SK-N-SH treated with all-trans-retinoic acid at 6 μM for 48 hours (cell line): ENCODE measurements at regions not wholly inside any gene's neighbourhood (a gene's known extent, or its start where the extent isn't known, plus 50 kb on each side); places are given as distances from the start of the nearest gene placed in this dataset.

Source experiments
- ARNTL ChIP-seq: fragments of 450-650 bp; formaldehyde crosslinking; IDR thresholded peaks from 2 replicates; pipeline ENCODE4 v1.5.0; 2020; ENCODE audit warnings: low read depth, mild to moderate bottlenecking, moderate library complexity, borderline replicate concordance
- GLIS3 ChIP-seq: fragments of 250-450 bp; sonication (Bioruptor Pico); IDR thresholded peaks from 2 replicates; pipeline ENCODE4 v1.5.0; 2020; ENCODE audit warnings: mild to moderate bottlenecking, moderate library complexity
- ISL1 ChIP-seq: fragments of 250-450 bp; sonication (Bioruptor Pico); IDR thresholded peaks from 2 replicates; pipeline ENCODE4 v2.1.2; 2022; ENCODE audit warnings: mild to moderate bottlenecking, moderate library complexity
- PATZ1 ChIP-seq: fragments of 250-450 bp; sonication (Bioruptor Pico); IDR thresholded peaks from 2 replicates; pipeline ENCODE4 v1.8.0; 2020; ENCODE audit warnings: mild to moderate bottlenecking, moderate library complexity, borderline replicate concordance
- PPARA ChIP-seq: fragments of 250-450 bp; sonication (Bioruptor Pico); IDR thresholded peaks from 2 replicates; pipeline ENCODE4 v1.5.0; 2020; ENCODE audit warnings: mild to moderate bottlenecking, borderline replicate concordance
- TCF4 ChIP-seq: fragments of 250-450 bp; sonication (Bioruptor Pico); IDR thresholded peaks from 2 replicates; pipeline ENCODE4 v1.8.0; 2021; ENCODE audit warnings: mild to moderate bottlenecking, moderate library complexity, borderline replicate concordance
- ZFP30 ChIP-seq: fragments of 450-650 bp; formaldehyde crosslinking; IDR thresholded peaks from 2 replicates; pipeline ENCODE4 v1.5.0; 2022; ENCODE audit warnings: mild to moderate bottlenecking, moderate library complexity
- ZNF70 ChIP-seq: fragments of 450-650 bp; formaldehyde crosslinking; IDR thresholded peaks from 2 replicates; pipeline ENCODE4 v1.5.0; 2020; ENCODE audit warnings: mild to moderate bottlenecking, moderate library complexity
- TF ChIP-seq, protein P1 (sequence below): fragments of 250-450 bp; sonication (Bioruptor Pico); IDR thresholded peaks from 2 replicates; pipeline ENCODE4 v1.5.0; 2020; ENCODE audit warnings: mild to moderate bottlenecking, moderate library complexity

- TF ChIP-seq PATZ1 (CRISPR knock-in tag) = no peak
- no peak for TF ChIP-seq ARNTL (CRISPR knock-in tag)
- no peak for TF ChIP-seq TCF4 (CRISPR knock-in tag)
- TF ChIP-seq ISL1 (CRISPR knock-in tag) = no peak
- TF ChIP-seq PPARA = no peak
- TF ChIP-seq ZFP30 = no peak
- no peak for TF ChIP-seq GLIS3
- no peak for TF ChIP-seq ZNF70 (CRISPR knock-in tag)
- TF ChIP-seq, protein P1, sequence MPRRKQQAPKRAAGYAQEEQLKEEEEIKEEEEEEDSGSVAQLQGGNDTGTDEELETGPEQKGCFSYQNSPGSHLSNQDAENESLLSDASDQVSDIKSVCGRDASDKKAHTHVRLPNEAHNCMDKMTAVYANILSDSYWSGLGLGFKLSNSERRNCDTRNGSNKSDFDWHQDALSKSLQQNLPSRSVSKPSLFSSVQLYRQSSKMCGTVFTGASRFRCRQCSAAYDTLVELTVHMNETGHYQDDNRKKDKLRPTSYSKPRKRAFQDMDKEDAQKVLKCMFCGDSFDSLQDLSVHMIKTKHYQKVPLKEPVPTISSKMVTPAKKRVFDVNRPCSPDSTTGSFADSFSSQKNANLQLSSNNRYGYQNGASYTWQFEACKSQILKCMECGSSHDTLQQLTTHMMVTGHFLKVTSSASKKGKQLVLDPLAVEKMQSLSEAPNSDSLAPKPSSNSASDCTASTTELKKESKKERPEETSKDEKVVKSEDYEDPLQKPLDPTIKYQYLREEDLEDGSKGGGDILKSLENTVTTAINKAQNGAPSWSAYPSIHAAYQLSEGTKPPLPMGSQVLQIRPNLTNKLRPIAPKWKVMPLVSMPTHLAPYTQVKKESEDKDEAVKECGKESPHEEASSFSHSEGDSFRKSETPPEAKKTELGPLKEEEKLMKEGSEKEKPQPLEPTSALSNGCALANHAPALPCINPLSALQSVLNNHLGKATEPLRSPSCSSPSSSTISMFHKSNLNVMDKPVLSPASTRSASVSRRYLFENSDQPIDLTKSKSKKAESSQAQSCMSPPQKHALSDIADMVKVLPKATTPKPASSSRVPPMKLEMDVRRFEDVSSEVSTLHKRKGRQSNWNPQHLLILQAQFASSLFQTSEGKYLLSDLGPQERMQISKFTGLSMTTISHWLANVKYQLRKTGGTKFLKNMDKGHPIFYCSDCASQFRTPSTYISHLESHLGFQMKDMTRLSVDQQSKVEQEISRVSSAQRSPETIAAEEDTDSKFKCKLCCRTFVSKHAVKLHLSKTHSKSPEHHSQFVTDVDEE (CRISPR knock-in tag) = no peak
Observed at GRCh38 chr7:26060733-26061677, 91.0 kb upstream of the NFE2L3 start.
